HL-60 (cell line): ENCODE measurements at regions not wholly inside any gene's neighbourhood (a gene's known extent, or its start where the extent isn't known, plus 50 kb on each side); places are given as distances from the start of the nearest gene placed in this dataset.

Experiments
- GABPA ChIP-seq: IDR thresholded peaks from 2 replicates; pipeline ENCODE4 v1.6.1; 2012; ENCODE audit warnings: low read depth
- POLR2AphosphoS5 ChIP-seq: IDR thresholded peaks from 2 replicates; pipeline ENCODE4 v1.6.1; 2012; ENCODE audit warnings: low read depth
- REST ChIP-seq: IDR thresholded peaks from 2 replicates; pipeline ENCODE4 v1.6.1; 2012; ENCODE audit warnings: low read depth; ENCODE audit not compliant: insufficient replicate concordance
- TF ChIP-seq, protein P1 (sequence below): IDR thresholded peaks from one replicate; pipeline ENCODE4 v1.5.1; 2011; ENCODE audit warnings: low read length, control low read depth, inconsistent platforms; ENCODE audit not compliant: insufficient read depth

DNA sequence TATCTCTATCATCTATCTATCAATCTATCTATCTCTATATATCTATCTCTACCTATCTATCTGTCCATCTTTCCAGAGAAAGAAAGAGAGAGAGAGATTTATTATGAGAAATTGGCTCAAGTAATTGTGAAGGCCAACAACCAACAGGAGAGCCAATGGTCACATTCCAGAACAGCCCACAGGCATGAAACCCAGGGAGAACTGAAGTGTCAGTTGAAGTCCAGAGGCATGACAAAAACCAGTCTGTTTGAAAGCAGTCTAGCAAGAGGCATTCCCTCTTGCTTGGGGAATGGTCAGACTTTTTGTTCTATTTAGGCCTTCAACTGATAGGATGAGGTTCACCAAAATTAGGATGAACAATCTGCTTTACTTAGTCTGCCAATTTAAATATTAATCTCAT is 87.6 kb upstream of the PLCXD3 start:
- TF ChIP-seq GABPA (no peak), POLR2AphosphoS5 (no peak), REST (no peak)
- TF ChIP-seq, protein P1, sequence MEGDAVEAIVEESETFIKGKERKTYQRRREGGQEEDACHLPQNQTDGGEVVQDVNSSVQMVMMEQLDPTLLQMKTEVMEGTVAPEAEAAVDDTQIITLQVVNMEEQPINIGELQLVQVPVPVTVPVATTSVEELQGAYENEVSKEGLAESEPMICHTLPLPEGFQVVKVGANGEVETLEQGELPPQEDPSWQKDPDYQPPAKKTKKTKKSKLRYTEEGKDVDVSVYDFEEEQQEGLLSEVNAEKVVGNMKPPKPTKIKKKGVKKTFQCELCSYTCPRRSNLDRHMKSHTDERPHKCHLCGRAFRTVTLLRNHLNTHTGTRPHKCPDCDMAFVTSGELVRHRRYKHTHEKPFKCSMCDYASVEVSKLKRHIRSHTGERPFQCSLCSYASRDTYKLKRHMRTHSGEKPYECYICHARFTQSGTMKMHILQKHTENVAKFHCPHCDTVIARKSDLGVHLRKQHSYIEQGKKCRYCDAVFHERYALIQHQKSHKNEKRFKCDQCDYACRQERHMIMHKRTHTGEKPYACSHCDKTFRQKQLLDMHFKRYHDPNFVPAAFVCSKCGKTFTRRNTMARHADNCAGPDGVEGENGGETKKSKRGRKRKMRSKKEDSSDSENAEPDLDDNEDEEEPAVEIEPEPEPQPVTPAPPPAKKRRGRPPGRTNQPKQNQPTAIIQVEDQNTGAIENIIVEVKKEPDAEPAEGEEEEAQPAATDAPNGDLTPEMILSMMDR: no peak
